HUDEP-2 (cell line): ENCODE measurements at regions not wholly inside any gene's neighbourhood (a gene's known extent, or its start where the extent isn't known, plus 50 kb on each side); places are given as distances from the start of the nearest gene placed in this dataset.

Experiments
- DNase-seq, 76 experiments: peaks; one replicate each; lab custom pipeline; 2025; ENCODE audit not compliant: unreplicated experiment in 76 of 76; lab: John Stamatoyannopoulos, UW

DNA sequence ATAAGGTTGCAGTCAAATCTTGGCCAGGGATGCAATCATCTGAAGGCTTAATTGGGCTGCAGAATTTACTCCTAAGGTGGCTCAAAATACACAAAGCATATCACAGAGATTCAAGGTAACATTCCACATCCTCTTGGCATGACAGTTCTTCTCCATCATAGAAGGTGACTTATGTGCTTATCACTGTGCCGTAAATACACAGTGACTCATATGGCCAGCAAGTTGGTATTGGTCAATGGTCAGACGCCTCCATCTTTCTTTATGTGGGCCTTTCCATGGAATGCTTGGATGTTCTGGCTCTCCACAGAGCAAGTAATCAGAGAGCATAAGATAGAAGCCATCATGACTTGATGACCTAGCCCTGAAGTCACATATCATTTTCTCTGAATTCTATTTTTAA lies 168.8 kb upstream of the ST8SIA2 start:
- no peak for DNase-seq

DNA sequence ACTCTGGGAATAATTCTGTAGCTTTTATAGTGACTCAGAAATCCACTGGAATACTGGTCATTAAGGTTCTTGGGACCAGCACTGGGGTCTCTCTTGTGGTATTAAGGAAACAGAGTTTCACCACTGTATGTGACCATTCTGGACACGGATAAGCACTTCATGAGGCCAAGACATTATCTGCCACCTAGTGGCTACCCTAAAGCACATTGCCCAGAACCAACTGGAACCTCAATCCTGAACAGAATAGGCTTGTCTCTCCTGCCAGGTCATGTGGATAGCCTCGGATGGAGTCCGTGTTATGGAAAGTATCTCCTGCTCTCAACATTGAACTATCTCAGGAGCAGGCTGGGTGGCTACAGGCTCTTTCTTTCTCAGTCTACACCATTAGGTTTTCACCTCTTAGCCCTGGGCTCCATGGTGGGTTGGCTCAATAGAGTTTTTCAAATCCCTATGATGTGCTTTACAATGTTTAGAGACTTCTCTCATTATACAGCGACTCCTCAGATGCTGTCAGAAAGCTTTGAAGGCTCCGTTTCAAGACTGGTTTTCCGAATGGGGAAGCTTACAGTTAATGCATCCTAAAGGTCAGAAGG lies 167.6 kb upstream of the ST8SIA2 start:
- peak in 4 of 76 experiments; percentile 0 to 10 (median 6) for DNase-seq

- DNase-seq: no peak
Measured at GRCh38 chr15:92228830-92229229, 164.9 kb upstream of the ST8SIA2 start.

DNA sequence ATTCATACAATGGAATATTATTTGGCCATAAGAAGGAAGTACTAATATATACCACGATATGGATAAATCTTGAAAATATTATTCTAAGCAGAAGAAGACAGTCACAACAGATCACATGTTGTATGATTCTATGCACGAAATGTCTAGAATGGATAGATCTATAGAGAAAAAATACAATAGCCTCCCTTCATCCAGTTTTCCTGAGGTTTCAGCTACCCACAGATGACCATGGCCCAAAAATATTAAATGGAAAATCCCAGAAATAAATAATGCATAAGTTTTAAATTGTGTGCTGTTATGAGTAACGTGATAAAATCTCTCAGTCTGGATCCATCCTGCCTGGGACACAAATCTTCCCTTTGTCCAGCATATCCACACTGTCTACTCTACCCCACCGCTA lies 162.2 kb upstream of the ST8SIA2 start:
- DNase-seq: no peak

DNA sequence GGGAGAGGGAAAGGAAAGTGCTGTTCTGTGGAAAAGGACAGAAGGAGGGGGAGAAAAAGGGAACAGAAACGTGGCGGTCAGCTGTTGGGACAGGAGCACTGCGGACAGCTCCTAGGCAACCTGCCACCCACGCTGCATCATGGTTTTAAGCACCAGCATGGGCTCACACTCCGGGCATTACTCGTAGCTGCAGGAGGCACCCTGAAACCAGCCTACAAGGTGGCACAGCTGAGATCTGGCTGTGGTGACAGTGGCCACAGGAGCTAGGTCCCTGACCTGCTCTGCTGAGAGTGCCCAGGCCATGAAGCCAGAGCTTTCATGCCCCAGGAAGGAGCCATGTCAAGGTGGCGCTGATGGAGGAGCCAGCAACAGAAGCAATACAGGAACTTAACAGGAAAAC lies 161.4 kb upstream of the ST8SIA2 start:
- DNase-seq: no peak

DNA sequence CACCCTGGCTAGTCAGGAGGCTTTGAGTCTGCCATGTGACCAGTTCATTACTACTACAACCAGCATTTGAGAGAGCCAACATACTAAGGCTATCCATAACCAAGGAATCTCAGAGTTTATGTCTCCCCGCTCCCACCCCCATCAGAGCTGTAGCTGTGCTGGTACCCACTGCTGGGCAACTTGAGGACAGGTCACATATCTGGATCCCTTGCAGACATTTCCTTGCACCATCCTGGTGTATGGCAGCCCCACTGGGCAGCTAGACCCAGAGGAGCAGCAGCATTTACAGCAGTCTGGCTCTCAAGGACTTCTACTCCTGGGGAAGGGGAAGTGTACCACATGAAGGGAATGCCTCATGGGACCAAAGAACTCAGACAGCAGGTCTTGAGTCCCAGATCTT lies 160.8 kb upstream of the ST8SIA2 start:
- DNase-seq: no peak

DNA sequence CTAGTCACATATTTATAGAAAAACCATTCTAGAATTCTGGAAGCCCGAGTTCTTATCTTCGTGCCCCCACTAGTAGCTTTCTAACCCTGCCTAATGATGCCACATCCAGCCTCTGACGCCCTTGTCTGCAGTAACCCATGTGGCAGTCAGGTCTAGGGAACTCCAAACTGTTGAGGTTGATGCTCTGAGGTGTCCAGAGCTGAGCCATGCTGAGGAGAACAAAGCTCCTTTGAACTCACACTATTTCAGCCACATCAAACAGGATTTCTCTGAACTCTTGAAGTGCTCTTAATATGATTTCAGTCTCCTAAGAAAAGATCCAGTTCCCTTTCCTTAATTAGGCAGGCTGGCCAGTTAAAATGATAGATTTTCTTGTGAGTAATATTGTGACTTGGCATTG lies 150.5 kb upstream of the ST8SIA2 start:
- no peak for DNase-seq

DNA sequence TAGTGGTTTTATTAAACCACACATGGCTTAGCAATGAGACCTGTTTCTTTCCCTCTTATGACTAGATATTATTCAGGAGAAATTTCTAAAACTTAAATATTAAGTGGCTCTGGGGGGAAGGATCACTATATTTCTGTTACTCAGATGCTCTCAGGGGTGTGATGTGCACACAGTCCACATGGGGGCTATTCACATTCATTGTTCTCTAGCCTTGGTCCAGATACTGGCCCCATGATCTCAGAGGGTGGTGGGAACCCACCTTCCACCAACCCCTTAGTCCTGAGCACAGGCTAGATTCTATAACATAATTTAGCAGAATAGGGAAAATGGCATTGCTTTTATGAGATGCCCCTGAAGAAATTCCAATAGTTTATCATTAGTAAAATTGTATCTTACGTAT lies 149.0 kb upstream of the ST8SIA2 start:
- no peak for DNase-seq

- no peak for DNase-seq
Measured at GRCh38 chr15:92247649-92248242, 145.9 kb upstream of the ST8SIA2 start.

- no peak for DNase-seq
Measured at GRCh38 chr15:92266796-92267685, 126.6 kb upstream of the ST8SIA2 start.

GRCh38 chr15:92268900-92269299 lies 124.8 kb upstream of the ST8SIA2 start:
- DNase-seq: no peak

GRCh38 chr15:92271179-92271578 lies 122.5 kb upstream of the ST8SIA2 start:
- no peak for DNase-seq

DNA sequence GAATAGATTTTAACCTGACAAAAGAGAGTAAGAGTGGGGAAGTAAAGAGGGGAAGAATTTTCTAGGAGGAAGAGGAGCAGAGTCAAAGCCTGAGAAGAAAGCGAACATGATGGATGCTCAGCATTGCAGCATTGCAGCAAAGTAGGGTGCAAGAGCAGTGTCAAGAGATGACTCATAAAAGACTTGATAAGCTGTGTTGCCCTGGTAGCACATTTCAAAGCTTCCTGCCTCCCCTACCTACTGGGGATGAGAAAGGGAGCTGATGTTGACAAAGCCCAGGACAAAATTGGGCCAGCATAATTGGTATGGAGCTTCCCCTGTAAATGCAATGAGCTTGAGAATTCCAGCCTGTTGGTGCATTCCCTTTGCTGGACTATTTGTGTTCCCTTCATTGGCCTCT lies 121.6 kb upstream of the ST8SIA2 start:
- no peak for DNase-seq

GRCh38 chr15:92273286-92273685 lies 120.4 kb upstream of the ST8SIA2 start:
- DNase-seq: no peak

DNA sequence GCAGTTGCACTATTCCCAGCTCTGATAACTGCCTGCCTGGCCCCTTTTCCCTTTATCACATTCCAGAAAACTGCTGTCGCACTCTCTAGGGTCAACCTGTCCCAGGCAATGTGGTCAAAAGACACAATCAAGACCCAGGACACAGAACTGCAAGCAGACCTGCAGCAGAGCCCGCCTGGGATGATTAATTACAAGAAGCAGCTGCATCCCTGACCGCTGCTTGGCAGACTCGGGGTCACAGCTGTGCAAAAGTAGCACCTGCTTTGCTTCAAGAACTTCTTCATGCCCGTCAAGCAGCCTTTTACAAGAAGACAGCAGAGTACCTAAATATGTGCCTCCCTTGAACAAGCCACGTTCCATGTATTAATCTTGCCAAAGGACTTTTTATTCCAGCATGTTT lies 120.0 kb upstream of the ST8SIA2 start:
- no peak for DNase-seq

- DNase-seq: peak in 6 of 76 experiments; percentile 1 to 33 (median 6)
Measured at GRCh38 chr15:92277776-92278175, 115.9 kb upstream of the ST8SIA2 start.

DNA sequence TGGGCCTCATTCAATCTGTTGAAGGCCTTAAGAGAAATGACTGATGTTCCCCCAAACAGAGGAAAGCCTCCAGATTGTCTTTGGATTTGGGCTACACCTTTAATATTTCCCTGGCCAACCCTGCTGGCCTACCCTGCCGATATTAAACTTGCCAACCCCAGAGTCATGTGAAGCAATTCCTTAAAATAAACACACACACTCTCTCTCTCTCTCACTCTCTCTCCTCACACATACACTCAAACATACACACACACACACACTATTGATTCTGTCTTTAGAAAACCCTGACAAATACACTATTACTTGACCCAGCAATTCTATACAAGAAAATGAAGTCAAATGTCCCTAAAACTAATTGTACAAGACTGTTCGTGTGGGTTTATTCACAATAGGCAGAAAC lies 109.9 kb upstream of the ST8SIA2 start:
- DNase-seq: no peak

GRCh38 chr15:92288755-92289154 lies 104.9 kb upstream of the ST8SIA2 start:
- no peak for DNase-seq

DNA sequence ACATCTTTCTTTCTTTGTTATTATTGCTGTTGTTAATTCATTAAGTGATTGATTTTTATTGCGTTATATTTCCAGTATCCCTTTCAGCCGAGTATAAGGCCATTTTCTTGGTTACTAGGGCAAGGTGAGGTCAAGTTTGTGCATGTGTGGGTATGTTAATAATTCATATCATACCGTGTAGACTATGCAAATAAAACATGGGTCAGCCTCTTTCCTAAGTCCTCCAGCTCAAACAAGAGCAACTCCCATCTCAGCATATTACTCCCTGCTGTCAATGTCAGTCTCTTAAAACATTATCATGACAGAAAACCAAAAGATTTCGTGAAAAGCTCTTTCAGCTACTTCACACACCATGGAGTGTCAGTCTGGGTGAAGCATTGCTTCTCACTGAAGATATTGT lies 103.9 kb upstream of the ST8SIA2 start:
- no peak for DNase-seq

DNA sequence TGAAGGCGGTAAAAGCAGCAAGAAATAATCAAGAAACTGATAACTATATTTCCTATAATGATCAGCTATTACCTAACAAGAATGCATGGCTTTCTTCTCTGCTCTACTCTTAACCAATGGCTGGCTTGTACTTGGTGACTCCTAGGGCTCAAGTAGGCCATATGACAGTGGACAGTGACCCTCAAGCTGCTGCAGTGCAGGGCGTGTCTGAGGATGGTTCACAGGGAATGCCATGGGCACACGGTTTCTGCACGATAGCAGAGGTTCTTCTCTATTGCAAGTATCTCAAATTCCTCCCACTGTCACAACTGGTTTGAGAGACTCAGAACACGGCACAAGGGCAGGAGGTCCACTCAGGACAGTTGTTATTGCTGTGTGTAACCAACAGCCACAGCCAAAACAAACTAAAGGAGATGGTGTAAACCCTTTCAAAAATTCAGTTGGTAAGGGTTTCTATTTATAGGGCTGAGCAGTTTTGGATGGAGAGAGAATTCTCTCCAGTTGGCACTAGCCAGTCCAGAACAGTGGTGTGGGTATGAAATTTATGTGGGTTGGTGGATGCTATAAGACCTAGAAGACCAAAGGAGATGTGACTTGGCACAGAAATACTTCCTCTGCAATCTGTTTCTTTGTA lies 103.2 kb upstream of the ST8SIA2 start:
- no peak for DNase-seq

- no peak for DNase-seq
Measured at GRCh38 chr15:92291900-92292299, 101.8 kb upstream of the ST8SIA2 start.
